ENCODE measurements at regions not wholly inside any gene's neighbourhood (a gene's known extent, or its start where the extent isn't known, plus 50 kb on each side); places are given as distances from the start of the nearest gene placed in this dataset.
A peak's percentile ranks its signal among the peaks of the same experiment; 100 is the strongest.

- intact Hi-C loops (cut with DNase I), result no loop called here
- Histone ChIP-seq H3K36me3 (no peaks in the 10 kb centered on the region), H3K4me1 (peaks cover 0 to 3% of the 10 kb centered on the region in 2 donors), H3K4me3 (replicated peaks in 1 of 3) (no peak overlapping the region), H3K27me3 (no peaks in the 10 kb centered on the region), H3K27ac (no peak overlapping the region), H3K9me3 (no peaks in the 10 kb centered on the region)
- TF ChIP-seq POLR2A (IDR thresholded peaks at IDR 0.05), result no peak
- TF ChIP-seq CTCF (IDR thresholded peaks at IDR 0.05), result no peak
- DNase-seq, result no peak
- WGBS, 2 donors, result 74 to 75% methylated on average over 5 of the region's 5 CpGs
These were observed 227.5 kb upstream of the SOX11 start for GRCh38 chr2:5464657-5465056.

- WGBS, 2 donors, result 65 to 67% methylated on average over 5 of the region's 5 CpGs
- TF ChIP-seq POLR2A (IDR thresholded peaks at IDR 0.05) (no peak), CTCF (IDR thresholded peaks at IDR 0.05) (no peak)
- Histone ChIP-seq H3K9me3 (no peaks in the 10 kb centered on the region), H3K27me3 (no peaks in the 10 kb centered on the region), H3K36me3 (no peaks in the 10 kb centered on the region), H3K4me1 (peaks cover 0 to 3% of the 10 kb centered on the region in 2 donors), H3K27ac (no peak overlapping the region), H3K4me3 (replicated peaks in 1 of 3) (no peak overlapping the region)
- DNase-seq, result peak; percentile 8 to 17
- intact Hi-C loops (cut with DNase I), result no loop called here
These were observed 226.3 kb upstream of the SOX11 start for GRCh38 chr2:5465859-5466258.

GRCh38 chr2:5467178-5467905 is 224.8 kb upstream of the SOX11 start:
- Histone ChIP-seq H3K36me3 (no peaks in the 10 kb centered on the region), H3K4me3 (replicated peaks in 1 of 3) (no peak overlapping the region), H3K4me1 (peaks cover 0 to 3% of the 10 kb centered on the region in 2 donors), H3K27me3 (no peaks in the 10 kb centered on the region), H3K27ac (no peak overlapping the region), H3K9me3 (no peaks in the 10 kb centered on the region)
- TF ChIP-seq POLR2A (IDR thresholded peaks at IDR 0.05), result no peak
- TF ChIP-seq CTCF (IDR thresholded peaks at IDR 0.05), result no peak
- DNase-seq, result no peak
- 89 to 92% methylated on average over 15 of the region's 15 CpGs for WGBS, 2 donors
- intact Hi-C loops (cut with DNase I), result no loop called here

- intact Hi-C loops (cut with DNase I), result no loop called here
- WGBS, 2 donors, result 86 to 94% methylated on average over 4 of the region's 4 CpGs
These were observed 219.5 kb upstream of the SOX11 start for GRCh38 chr2:5472673-5473072.

More at GRCh38 chr2:5472673-5473072, 219.5 kb upstream of the SOX11 start:
- Histone ChIP-seq H3K27me3 (no peaks in the 10 kb centered on the region), H3K4me3 (replicated peaks in 1 of 3) (no peak overlapping the region), H3K27ac (no peak overlapping the region), H3K4me1 (no peaks in the 10 kb centered on the region), H3K9me3 (no peaks in the 10 kb centered on the region), H3K36me3 (no peaks in the 10 kb centered on the region)
- TF ChIP-seq POLR2A (IDR thresholded peaks at IDR 0.05), result no peak
- TF ChIP-seq CTCF (IDR thresholded peaks at IDR 0.05), result no peak
- no peak for DNase-seq

All from thyroid gland (tissue), 4 donors.